BJ (cell line): ENCODE measurements at regions not wholly inside any gene's neighbourhood (a gene's known extent, or its start where the extent isn't known, plus 50 kb on each side); places are given as distances from the start of the nearest gene placed in this dataset.

Experiments
- CTCF ChIA-PET: fragments of 350-600 bp; formaldehyde crosslinking; extraction: SDS; loops from one replicate; lab custom pipeline; 2021; ENCODE audit warnings: antibody characterized with exemption, inconsistent platforms; lab: Yijun Ruan, JAX
- POLR2A ChIA-PET: fragments of 300-600 bp; sonication (Branson Sonifier 250); formaldehyde crosslinking; extraction: SDS; loops from one replicate; lab custom pipeline; 2021; ENCODE audit warnings: antibody characterized with exemption; lab: Charles Lee
- DNase-seq: peaks from one replicate; pipeline ENCODE4 v3.0.0-alpha.2; 2011; ENCODE audit warnings: low read depth
- H3K27me3 ChIP-seq: 2 replicates; pipeline ENCODE4 v1.6.0; 2011; ENCODE audit warnings: low read length; ENCODE audit not compliant: control insufficient read depth, insufficient read depth
- H3K36me3 ChIP-seq: 2 replicates; pipeline ENCODE4 v1.5.1; 2011; ENCODE audit warnings: low read length; ENCODE audit not compliant: control insufficient read depth, insufficient read depth
- H3K4me3 ChIP-seq: 2 replicates; pipeline ENCODE4 v1.5.1; 2011; ENCODE audit warnings: low read depth, mild to moderate bottlenecking, control low read depth, low read length
- TF ChIP-seq, protein P1 (sequence below): IDR thresholded peaks from 2 replicates; pipeline ENCODE4 v1.5.1; 2011; ENCODE audit warnings: low read depth, mild to moderate bottlenecking, control low read depth, inconsistent platforms, low read length, moderate library complexity; ENCODE audit not compliant: insufficient read depth

DNA sequence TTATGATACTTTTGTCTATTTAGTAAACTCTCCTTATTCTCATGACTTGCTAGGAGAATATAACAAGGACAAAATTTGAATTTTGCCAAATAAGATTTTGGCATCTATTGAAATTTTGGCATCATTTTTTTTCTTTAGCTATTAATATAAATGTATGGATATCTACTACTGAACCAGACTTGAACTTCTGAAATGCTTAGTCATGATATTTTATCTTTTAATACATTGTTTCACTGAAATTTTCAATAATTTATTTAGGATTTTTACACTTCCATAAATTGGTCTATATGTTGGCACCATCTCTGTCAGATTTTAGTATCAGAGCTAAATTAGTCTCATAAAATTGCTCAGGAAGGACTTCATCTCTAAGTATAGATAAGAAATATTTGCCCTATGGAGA, 149.8 kb downstream of the CYP26B1 start:
- CTCF ChIA-PET = interaction anchor here (1.2 kb wide), 1 partner anchor 200 kb away, joined by 3 read pairs; no protein-coding TSS in a partner anchor
- Histone ChIP-seq H3K4me3 (no peak overlapping the region), H3K36me3 (no peaks in the 10 kb centered on the region), H3K27me3 (peaks cover 6% of the 10 kb centered on the region)
- no peak for DNase-seq
- POLR2A ChIA-PET = no interaction called here
- TF ChIP-seq, protein P1, sequence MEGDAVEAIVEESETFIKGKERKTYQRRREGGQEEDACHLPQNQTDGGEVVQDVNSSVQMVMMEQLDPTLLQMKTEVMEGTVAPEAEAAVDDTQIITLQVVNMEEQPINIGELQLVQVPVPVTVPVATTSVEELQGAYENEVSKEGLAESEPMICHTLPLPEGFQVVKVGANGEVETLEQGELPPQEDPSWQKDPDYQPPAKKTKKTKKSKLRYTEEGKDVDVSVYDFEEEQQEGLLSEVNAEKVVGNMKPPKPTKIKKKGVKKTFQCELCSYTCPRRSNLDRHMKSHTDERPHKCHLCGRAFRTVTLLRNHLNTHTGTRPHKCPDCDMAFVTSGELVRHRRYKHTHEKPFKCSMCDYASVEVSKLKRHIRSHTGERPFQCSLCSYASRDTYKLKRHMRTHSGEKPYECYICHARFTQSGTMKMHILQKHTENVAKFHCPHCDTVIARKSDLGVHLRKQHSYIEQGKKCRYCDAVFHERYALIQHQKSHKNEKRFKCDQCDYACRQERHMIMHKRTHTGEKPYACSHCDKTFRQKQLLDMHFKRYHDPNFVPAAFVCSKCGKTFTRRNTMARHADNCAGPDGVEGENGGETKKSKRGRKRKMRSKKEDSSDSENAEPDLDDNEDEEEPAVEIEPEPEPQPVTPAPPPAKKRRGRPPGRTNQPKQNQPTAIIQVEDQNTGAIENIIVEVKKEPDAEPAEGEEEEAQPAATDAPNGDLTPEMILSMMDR = no peak

DNA sequence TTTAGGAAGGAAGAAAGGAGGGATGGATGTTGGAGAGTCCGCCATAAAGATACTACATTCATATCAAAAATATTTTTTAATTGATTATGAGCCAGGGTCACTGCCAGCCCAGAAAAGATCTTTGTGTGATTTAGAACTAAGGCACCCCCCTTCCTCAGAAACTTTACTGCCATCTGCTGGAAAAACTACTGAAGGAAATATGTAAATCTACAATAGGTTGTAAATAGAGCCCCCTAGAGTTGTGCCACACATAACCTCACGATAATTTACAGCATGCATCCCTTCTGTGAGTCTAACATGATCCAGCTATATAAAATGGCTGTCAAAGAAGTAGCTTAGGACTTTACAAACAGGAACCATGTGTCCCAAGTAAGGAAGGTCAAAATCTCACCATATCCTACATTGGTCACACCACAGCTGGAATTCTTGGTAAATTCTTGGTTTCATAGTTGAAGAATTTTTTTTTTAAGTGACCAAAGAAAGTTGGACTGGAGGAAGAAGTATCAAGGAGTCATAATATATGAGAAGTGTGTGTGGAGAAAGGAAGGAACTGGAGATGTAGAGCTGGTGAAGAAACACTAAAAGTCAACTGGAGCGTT, 152.5 kb downstream of the CYP26B1 start:
- Histone ChIP-seq H3K4me3 (no peak overlapping the region), H3K36me3 (no peaks in the 10 kb centered on the region), H3K27me3 (peaks cover 5% of the 10 kb centered on the region)
- ChIA-PET CTCF (interaction anchor here (0.5 to 6.2 kb wide), 39 partner anchors 9 to 1862 kb away, joined by 3 to 100 read pairs (median 4); partner anchors contain the start of gene CYP26B1), POLR2A (no interaction called here)
- TF ChIP-seq, protein P1 = peak; percentile 60
- DNase-seq = no peak

DNA sequence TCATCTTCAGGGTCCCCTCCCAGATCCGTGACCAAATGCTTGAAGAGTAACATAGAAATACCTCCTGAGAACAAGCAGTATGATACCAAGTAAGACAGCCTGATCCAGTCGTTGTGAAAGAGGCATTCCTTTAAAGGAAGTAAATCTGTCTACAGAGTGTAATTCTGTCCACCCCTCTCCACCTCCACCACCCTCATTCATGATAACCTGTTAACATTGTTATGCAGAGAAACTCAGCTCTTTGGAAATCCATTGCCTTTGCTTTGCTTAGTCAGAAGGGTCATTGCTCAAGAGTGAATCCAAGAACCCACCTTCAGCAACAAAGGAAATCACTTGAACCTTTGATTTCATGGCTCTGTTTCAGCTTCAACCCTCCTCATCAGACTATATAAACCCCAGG, 155.6 kb downstream of the CYP26B1 start:
- no peak for DNase-seq
- Histone ChIP-seq H3K27me3 (peaks cover 4% of the 10 kb centered on the region), H3K36me3 (no peaks in the 10 kb centered on the region), H3K4me3 (no peak overlapping the region)
- POLR2A ChIA-PET = no interaction called here
- TF ChIP-seq, protein P1 = no peak
- CTCF ChIA-PET = interaction anchor here (6.2 kb wide), 1 partner anchor 193 kb away, joined by 100 read pairs; no protein-coding TSS in a partner anchor

DNA sequence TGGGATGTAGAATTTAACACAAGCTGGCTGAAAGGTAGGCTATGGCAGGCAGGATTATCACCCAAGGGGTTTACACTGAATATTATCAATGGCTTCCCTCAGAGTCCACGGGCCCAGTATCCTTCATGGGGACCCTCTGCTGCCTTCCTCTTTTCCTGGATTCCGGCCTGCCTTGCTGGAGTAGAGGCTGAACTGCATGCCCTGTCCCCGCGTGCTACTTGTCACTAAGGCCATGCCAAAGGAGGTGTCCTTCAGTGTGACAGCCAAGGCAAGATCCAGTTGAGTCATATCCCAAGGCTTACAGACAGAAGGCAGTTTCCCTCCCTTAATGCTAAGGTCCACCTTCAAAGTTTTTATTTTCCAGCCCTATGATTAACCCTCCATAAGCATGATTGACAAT, 156.3 kb downstream of the CYP26B1 start:
- peaks cover 4% of the 10 kb centered on the region for H3K27me3 ChIP-seq
- no peak overlapping the region for H3K4me3 ChIP-seq
- POLR2A ChIA-PET = no interaction called here
- no peaks in the 10 kb centered on the region for H3K36me3 ChIP-seq
- CTCF ChIA-PET = interaction anchor here (1.3 to 6.2 kb wide), 2 partner anchors 49 to 192 kb away, joined by 4 to 100 read pairs; no protein-coding TSS in a partner anchor
- no peak for DNase-seq
- TF ChIP-seq, protein P1 = no peak

DNA sequence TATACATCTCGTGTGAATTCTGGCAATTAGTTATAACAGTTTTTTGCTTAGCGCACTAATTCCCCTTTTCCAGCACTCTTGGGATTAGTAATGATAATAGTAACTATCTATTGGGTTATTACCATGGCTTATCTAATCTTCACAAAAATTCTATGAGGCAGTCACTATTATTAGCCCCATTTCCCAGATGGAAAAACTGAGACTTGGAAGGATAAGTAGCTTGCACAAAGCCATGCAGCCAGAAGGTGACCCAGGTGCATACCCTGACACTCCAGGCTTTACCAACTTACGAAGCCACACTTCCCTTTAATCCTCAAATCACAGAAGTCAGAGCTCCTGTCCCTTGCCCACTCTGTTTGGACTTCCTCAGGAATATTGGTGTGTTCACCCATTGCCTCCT, 156.8 kb downstream of the CYP26B1 start:
- Histone ChIP-seq H3K36me3 (no peaks in the 10 kb centered on the region), H3K4me3 (no peak overlapping the region), H3K27me3 (peaks cover 4% of the 10 kb centered on the region)
- ChIA-PET POLR2A (no interaction called here), CTCF (interaction anchor here (1.3 to 6.2 kb wide), 2 partner anchors 48 to 191 kb away, joined by 4 to 100 read pairs; no protein-coding TSS in a partner anchor)
- DNase-seq = no peak
- TF ChIP-seq, protein P1 = no peak
